IMR-90 (cell line): ENCODE measurements at regions not wholly inside any gene's neighbourhood (a gene's known extent, or its start where the extent isn't known, plus 50 kb on each side); places are given as distances from the start of the nearest gene placed in this dataset.

Source experiments
- ATAC-seq: fragments of 200-7000 bp; cut with Tn5 transposase; 2 replicates; pipeline ENCODE4 v1.9.1; 2020; ENCODE audit warnings: low read depth, mild to moderate bottlenecking, moderate library complexity
- BruUV-seq: library from RNA; stranded (reverse); fragments of 400-500 nt; replicated peaks from 2 replicates; lab custom pipeline; 2021; lab: Mats Ljungman, UMichigan
- CTCF ChIA-PET: fragments of 300-600 bp; formaldehyde crosslinking; extraction: SDS; loops from one replicate; lab custom pipeline; 2021; ENCODE audit warnings: antibody characterized with exemption; lab: Yijun Ruan, JAX
- POLR2A ChIA-PET: fragments of 300-600 bp; sonication (Branson Sonifier 250); formaldehyde crosslinking; loops from one replicate; lab custom pipeline; 2022; ENCODE audit warnings: antibody characterized with exemption; ENCODE audit not compliant: unreplicated experiment; lab: Charles Lee
- DNase-seq: peaks from one replicate; pipeline ENCODE4 v3.0.0; 2013
- H2AFZ ChIP-seq: replicated peaks from 2 replicates; pipeline ENCODE3; 2013; ENCODE audit warnings: low read length, mild to moderate bottlenecking; ENCODE audit not compliant: poor library complexity
- H2AK5ac ChIP-seq: 2 replicates; pipeline ENCODE4 v1.6.1; 2013; ENCODE audit warnings: low read depth, low read length, inconsistent platforms
- H2AK9ac ChIP-seq: replicated peaks from 2 replicates; pipeline ENCODE3; 2013; ENCODE audit warnings: mild to moderate bottlenecking, low read depth, low read length, moderate library complexity; ENCODE audit not compliant: poor library complexity
- H2BK120ac ChIP-seq: 2 replicates; pipeline ENCODE4 v1.6.1; 2013; ENCODE audit warnings: low read depth, low read length, inconsistent platforms
- H2BK15ac ChIP-seq: 3 replicates; pipeline ENCODE4 v1.6.1; 2013; ENCODE audit warnings: low read depth, low read length, inconsistent platforms
- H2BK20ac ChIP-seq: 2 replicates; pipeline ENCODE4 v1.6.1; 2013; ENCODE audit warnings: low read depth, mild to moderate bottlenecking, inconsistent platforms, low read length, moderate library complexity
- H2BK5ac ChIP-seq: 2 replicates; pipeline ENCODE4 v1.6.1; 2013; ENCODE audit warnings: mild to moderate bottlenecking, low read depth, low read length, inconsistent platforms; ENCODE audit not compliant: poor library complexity, severe bottlenecking
- H3K14ac ChIP-seq: replicated peaks from 2 replicates; pipeline ENCODE4 v1.6.1; 2013; ENCODE audit warnings: low read depth, low read length, inconsistent platforms
- H3K18ac ChIP-seq: 2 replicates; pipeline ENCODE4 v1.6.1; 2013; ENCODE audit warnings: low read depth, low read length, control low read depth
- H3K23ac ChIP-seq: 2 replicates; pipeline ENCODE4 v1.6.1; 2013; ENCODE audit warnings: low read depth, low read length, inconsistent platforms
- H3K27ac ChIP-seq: 2 replicates; pipeline ENCODE4 v1.5.1; 2013; ENCODE audit warnings: mild to moderate bottlenecking, control low read depth, low read length; ENCODE audit not compliant: insufficient read depth
- H3K27me3 ChIP-seq: 2 replicates; pipeline ENCODE4 v1.6.1; 2013; ENCODE audit warnings: low read length; ENCODE audit not compliant: control insufficient read depth, insufficient read depth
- H3K36me3 ChIP-seq: 2 replicates; pipeline ENCODE4 v1.6.1; 2013; ENCODE audit warnings: low read length, mixed read lengths; ENCODE audit not compliant: control insufficient read depth, insufficient read depth
- H3K4ac ChIP-seq: 2 replicates; pipeline ENCODE4 v1.6.1; 2013; ENCODE audit warnings: low read depth, low read length, inconsistent platforms
- H3K4me1 ChIP-seq: 2 replicates; pipeline ENCODE4 v1.6.1; 2013; ENCODE audit warnings: low read length, mixed read lengths; ENCODE audit not compliant: control insufficient read depth, insufficient read depth
- H3K4me2 ChIP-seq: 2 replicates; pipeline ENCODE4 v1.6.1; 2013; ENCODE audit warnings: low read depth, mild to moderate bottlenecking, control low read depth, low read length, moderate library complexity
- H3K4me3 ChIP-seq: 2 replicates; pipeline ENCODE4 v1.5.1; 2013; ENCODE audit warnings: low read depth, mild to moderate bottlenecking, control low read depth, low read length, moderate library complexity; ENCODE audit not compliant: insufficient read depth
- H3K56ac ChIP-seq: 2 replicates; pipeline ENCODE4 v1.6.1; 2013; ENCODE audit warnings: low read length, inconsistent platforms; ENCODE audit not compliant: insufficient read depth; ENCODE audit errors: extremely low read depth
- H3K79me1 ChIP-seq, 2 experiments: 2 replicates each; pipeline ENCODE4 v1.6.1; 2013; ENCODE audit warnings: low read length in 2 of 2, inconsistent platforms in 1 of 2, low read depth in 1 of 2
- H3K9ac ChIP-seq: 2 replicates; pipeline ENCODE4 v1.6.1; 2013; ENCODE audit warnings: low read depth, low read length, control low read depth
- H3K9me1 ChIP-seq: 2 replicates; pipeline ENCODE4 v1.6.1; 2013; ENCODE audit warnings: low read length, inconsistent platforms; ENCODE audit not compliant: insufficient read depth
- H3K9me3 ChIP-seq: 2 replicates; pipeline ENCODE4 v1.6.1; 2013; ENCODE audit warnings: low read length; ENCODE audit not compliant: control insufficient read depth, insufficient read depth
- H4K20me1 ChIP-seq: 2 replicates; pipeline ENCODE4 v1.6.1; 2013; ENCODE audit warnings: low read length, inconsistent platforms; ENCODE audit not compliant: insufficient read depth
- H4K5ac ChIP-seq: 2 replicates; pipeline ENCODE4 v1.6.1; 2013; ENCODE audit warnings: mild to moderate bottlenecking, low read depth, low read length, control low read depth
- H4K8ac ChIP-seq, 2 experiments: 2 replicates each; pipeline ENCODE4 v1.6.1; 2013; ENCODE audit warnings: low read depth in 2 of 2, low read length in 2 of 2, control low read depth in 1 of 2, inconsistent platforms in 1 of 2
- H4K91ac ChIP-seq: 2 replicates; pipeline ENCODE4 v1.6.1; 2013; ENCODE audit warnings: low read depth, low read length, inconsistent platforms; ENCODE audit not compliant: insufficient read depth
- BHLHE40 ChIP-seq: fragments of 150-350 bp; IDR thresholded peaks from 2 replicates; pipeline ENCODE4 v1.6.1; 2016; ENCODE audit warnings: mild to moderate bottlenecking, low read depth, low read length
- CHD1 ChIP-seq: IDR thresholded peaks from 2 replicates; pipeline ENCODE4 v1.6.1; 2012; ENCODE audit warnings: low read depth, low read length, improper control_type of control experiment
- FOS ChIP-seq: fragments of 150-350 bp; IDR thresholded peaks from 2 replicates; pipeline ENCODE4 v1.6.1; 2016; ENCODE audit warnings: low read depth, low read length
- MAFK ChIP-seq: IDR thresholded peaks from 2 replicates; pipeline ENCODE4 v1.6.1; 2012; ENCODE audit warnings: low read depth, low read length, improper control_type of control experiment
- MAZ ChIP-seq: IDR thresholded peaks from 2 replicates; pipeline ENCODE4 v1.6.1; 2012; ENCODE audit warnings: low read depth, mild to moderate bottlenecking, low read length, improper control_type of control experiment, moderate library complexity, borderline replicate concordance
- NFE2L2 ChIP-seq: fragments of 150-350 bp; IDR thresholded peaks from 2 replicates; pipeline ENCODE4 v1.6.1; 2016; ENCODE audit warnings: low read depth, mild to moderate bottlenecking, low read length
- POLR2A ChIP-seq: IDR thresholded peaks from 2 replicates; pipeline ENCODE4 v1.6.1; 2012; ENCODE audit warnings: mild to moderate bottlenecking, low read depth, low read length
- RAD21 ChIP-seq: IDR thresholded peaks from 2 replicates; pipeline ENCODE4 v1.6.1; 2012; ENCODE audit warnings: low read length, improper control_type of control experiment
- RCOR1 ChIP-seq: IDR thresholded peaks from 2 replicates; pipeline ENCODE4 v1.6.1; 2012; ENCODE audit warnings: mild to moderate bottlenecking, low read length, improper control_type of control experiment; ENCODE audit not compliant: insufficient replicate concordance
- RFX5 ChIP-seq: IDR thresholded peaks from 2 replicates; pipeline ENCODE4 v1.8.0; 2012; ENCODE audit warnings: low read depth, mild to moderate bottlenecking, low read length, moderate library complexity
- WGBS, 2 experiments: methylation state at CpG; one replicate each; pipeline versions ENCODE4 v1.1.5 to v1.1.7; 2013; ENCODE audit warnings: missing lambda C conversion rate in 2 of 2; ENCODE audit not compliant: insufficient read length in 1 of 2; ENCODE audit errors: extremely low coverage in 2 of 2; 5-methylcytosine and 5-hydroxymethylcytosine counted together
- dilution Hi-C: fragments of 300-500 bp; cut with HindIII; formaldehyde crosslinking; loops from one replicate; pipeline ENCODE4 v1.14.3; 2018; ENCODE audit warnings: low sequenced_read_pairs; ENCODE audit not compliant: unreplicated experiment
- in situ Hi-C: fragments of 300-500 bp; cut with MboI; formaldehyde crosslinking; loops from 3 replicates; pipeline ENCODE4 v1.14.3; 2019; ENCODE audit warnings: low sequenced_read_pairs, inconsistent platforms, mixed read lengths
- intact Hi-C: fragments of 100-400 bp; cut with micrococcal nuclease; formaldehyde crosslinking; loops from 2 replicates; pipeline ENCODE4 v1.10.0; 2022
- TF ChIP-seq, protein P1 (sequence below): conservative IDR thresholded peaks from 2 replicates; pipeline ENCODE4 v1.5.1; 2012; ENCODE audit warnings: mild to moderate bottlenecking, low read depth, low read length, improper control_type of control experiment
- TF ChIP-seq, protein P2 (sequence below): fragments of 150-350 bp; IDR thresholded peaks from 2 replicates; pipeline ENCODE4 v1.6.1; 2017; ENCODE audit warnings: mild to moderate bottlenecking, antibody characterized with exemption, low read length, low read depth
- TF ChIP-seq, protein P3 (sequence below): fragments of 150-350 bp; IDR thresholded peaks from 2 replicates; pipeline ENCODE4 v1.6.1; 2016; ENCODE audit warnings: low read depth, mild to moderate bottlenecking, low read length, moderate library complexity, borderline replicate concordance

DNA sequence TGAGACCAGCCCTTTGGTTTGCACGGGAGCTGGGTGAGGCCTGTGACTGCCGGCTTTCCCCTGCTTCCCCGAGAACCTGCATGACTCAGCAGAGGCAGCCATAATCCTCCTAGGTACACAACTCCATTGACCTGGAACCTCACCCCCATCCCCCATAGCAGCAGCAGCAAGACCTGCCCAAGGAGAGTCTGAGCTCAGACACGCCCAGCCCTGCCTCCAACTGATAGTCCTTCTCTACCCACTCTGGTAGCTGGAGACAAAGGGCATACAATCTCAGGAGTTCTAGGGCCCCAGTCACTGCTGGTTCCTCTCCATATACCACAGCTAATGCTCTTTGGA is 141.0 kb upstream of the ARHGEF26 start:
- no peak for DNase-seq
- BruUV-seq: no TSS peak
- in situ Hi-C loops (loop anchor here (25.0 kb wide), 1 partner anchor 968 kb away; no protein-coding TSS in a partner anchor), dilution Hi-C loops (no loop called here), intact Hi-C loops (no loop called here)
- Histone ChIP-seq H2AFZ (no peak overlapping the region), H2BK15ac (no peak overlapping the region), H3K9me3 (no peaks in the 10 kb centered on the region), H3K27ac (no peak overlapping the region), H2AK9ac (no peak overlapping the region), H3K23ac (no peak overlapping the region), H3K79me1 (no peaks in the 10 kb centered on the region), H3K4ac (no peak overlapping the region), H3K4me1 (no peaks in the 10 kb centered on the region), H3K27me3 (no peaks in the 10 kb centered on the region), H3K56ac (no peak overlapping the region), H4K20me1 (no peaks in the 10 kb centered on the region), H2BK5ac (no peak overlapping the region), H3K14ac (no peak overlapping the region), H4K5ac (no peak overlapping the region), H3K18ac (no peak overlapping the region), H2AK5ac (no peak overlapping the region), H3K4me3 (no peak overlapping the region), H4K8ac (no peak overlapping the region), H2BK20ac (no peak overlapping the region), H3K4me2 (no peak overlapping the region), H3K36me3 (no peaks in the 10 kb centered on the region), H3K9ac (no peak overlapping the region), H4K91ac (no peak overlapping the region), H2BK120ac (no peak overlapping the region), H3K9me1 (no peaks in the 10 kb centered on the region)
- TF ChIP-seq FOS (no peak), POLR2A (no peak), NFE2L2 (no peak), RAD21 (no peak), MAFK (no peak), MAZ (no peak), RFX5 (no peak), CHD1 (no peak), BHLHE40 (no peak), RCOR1 (no peak)
- TF ChIP-seq, protein P1, sequence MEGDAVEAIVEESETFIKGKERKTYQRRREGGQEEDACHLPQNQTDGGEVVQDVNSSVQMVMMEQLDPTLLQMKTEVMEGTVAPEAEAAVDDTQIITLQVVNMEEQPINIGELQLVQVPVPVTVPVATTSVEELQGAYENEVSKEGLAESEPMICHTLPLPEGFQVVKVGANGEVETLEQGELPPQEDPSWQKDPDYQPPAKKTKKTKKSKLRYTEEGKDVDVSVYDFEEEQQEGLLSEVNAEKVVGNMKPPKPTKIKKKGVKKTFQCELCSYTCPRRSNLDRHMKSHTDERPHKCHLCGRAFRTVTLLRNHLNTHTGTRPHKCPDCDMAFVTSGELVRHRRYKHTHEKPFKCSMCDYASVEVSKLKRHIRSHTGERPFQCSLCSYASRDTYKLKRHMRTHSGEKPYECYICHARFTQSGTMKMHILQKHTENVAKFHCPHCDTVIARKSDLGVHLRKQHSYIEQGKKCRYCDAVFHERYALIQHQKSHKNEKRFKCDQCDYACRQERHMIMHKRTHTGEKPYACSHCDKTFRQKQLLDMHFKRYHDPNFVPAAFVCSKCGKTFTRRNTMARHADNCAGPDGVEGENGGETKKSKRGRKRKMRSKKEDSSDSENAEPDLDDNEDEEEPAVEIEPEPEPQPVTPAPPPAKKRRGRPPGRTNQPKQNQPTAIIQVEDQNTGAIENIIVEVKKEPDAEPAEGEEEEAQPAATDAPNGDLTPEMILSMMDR: no peak
- TF ChIP-seq, protein P2, sequence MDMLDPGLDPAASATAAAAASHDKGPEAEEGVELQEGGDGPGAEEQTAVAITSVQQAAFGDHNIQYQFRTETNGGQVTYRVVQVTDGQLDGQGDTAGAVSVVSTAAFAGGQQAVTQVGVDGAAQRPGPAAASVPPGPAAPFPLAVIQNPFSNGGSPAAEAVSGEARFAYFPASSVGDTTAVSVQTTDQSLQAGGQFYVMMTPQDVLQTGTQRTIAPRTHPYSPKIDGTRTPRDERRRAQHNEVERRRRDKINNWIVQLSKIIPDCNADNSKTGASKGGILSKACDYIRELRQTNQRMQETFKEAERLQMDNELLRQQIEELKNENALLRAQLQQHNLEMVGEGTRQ: no peak
- TF ChIP-seq, protein P3, sequence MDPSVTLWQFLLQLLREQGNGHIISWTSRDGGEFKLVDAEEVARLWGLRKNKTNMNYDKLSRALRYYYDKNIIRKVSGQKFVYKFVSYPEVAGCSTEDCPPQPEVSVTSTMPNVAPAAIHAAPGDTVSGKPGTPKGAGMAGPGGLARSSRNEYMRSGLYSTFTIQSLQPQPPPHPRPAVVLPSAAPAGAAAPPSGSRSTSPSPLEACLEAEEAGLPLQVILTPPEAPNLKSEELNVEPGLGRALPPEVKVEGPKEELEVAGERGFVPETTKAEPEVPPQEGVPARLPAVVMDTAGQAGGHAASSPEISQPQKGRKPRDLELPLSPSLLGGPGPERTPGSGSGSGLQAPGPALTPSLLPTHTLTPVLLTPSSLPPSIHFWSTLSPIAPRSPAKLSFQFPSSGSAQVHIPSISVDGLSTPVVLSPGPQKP: no peak
- ChIA-PET POLR2A (no interaction called here), CTCF (no interaction called here)
- ATAC-seq: no peak
- WGBS, 2 experiments: no CpG with 5 or more reads among the region's 4 CpGs
